Activated CD8-positive, alpha-beta memory T cell treated with anti-CD3 and anti-CD28 coated beads, Interleukin-2, amount 10 ng/mL, durations not matched to agents 7 days and 5 days (primary cell): ENCODE measurements at regions not wholly inside any gene's neighbourhood (a gene's known extent, or its start where the extent isn't known, plus 50 kb on each side); places are given as distances from the start of the nearest gene placed in this dataset.
"Not testable (repeated sequence)": the region's sequence is repeated elsewhere in the genome, so short reads cannot be mapped to it uniquely, and the experiment has no call there.

Experiments
- ATAC-seq: fragments of 150-1000 bp; cut with Tn5 transposase; one replicate; pipeline ENCODE4 v1.10.0; 2021; ENCODE audit warnings: moderate library complexity
- CTCF ChIA-PET: fragments of 350-600 bp; sonication (Branson Sonifier 250); formaldehyde crosslinking; loops from one replicate; lab custom pipeline; 2021; ENCODE audit warnings: antibody characterized with exemption; lab: Charles Lee
- DNase-seq: peaks from one replicate; pipeline ENCODE4 v3.0.0-alpha.2; 2020
- H3K27ac Mint-ChIP-seq: one replicate; pipeline ENCODE4 v1.8.0; 2021; ENCODE audit warnings: mild to moderate bottlenecking, mixed read lengths
- H3K27me3 Mint-ChIP-seq: one replicate; pipeline ENCODE4 v1.8.0; 2021; ENCODE audit warnings: mixed read lengths
- H3K36me3 Mint-ChIP-seq: one replicate; pipeline ENCODE4 v1.8.0; 2021; ENCODE audit warnings: mild to moderate bottlenecking, mixed read lengths
- H3K4me1 Mint-ChIP-seq: one replicate; pipeline ENCODE4 v1.8.0; 2021; ENCODE audit warnings: mixed read lengths
- H3K4me3 Mint-ChIP-seq: one replicate; pipeline ENCODE4 v1.8.0; 2021; ENCODE audit warnings: mild to moderate bottlenecking, moderate library complexity, mixed read lengths
- H3K9me3 Mint-ChIP-seq: one replicate; pipeline ENCODE4 v1.8.0; 2022; ENCODE audit warnings: low read depth, mixed read lengths

GRCh38 chr12:60704171-60704914, 1108.5 kb downstream of the SLC16A7 start:
- CTCF ChIA-PET: no interaction called here
- ATAC-seq: no peak
- no peak for DNase-seq
- peaks cover 9% of the 10 kb centered on the region for H3K9me3 Mint-ChIP-seq
- H3K36me3 Mint-ChIP-seq: no peaks in the 10 kb centered on the region
- no peak overlapping the region for H3K27ac Mint-ChIP-seq
- no peak overlapping the region for H3K4me3 Mint-ChIP-seq
- no peaks in the 10 kb centered on the region for H3K27me3 Mint-ChIP-seq
- H3K4me1 Mint-ChIP-seq: no peaks in the 10 kb centered on the region

GRCh38 chr12:60710246-60710645, 1114.4 kb downstream of the SLC16A7 start:
- H3K4me3 Mint-ChIP-seq: no peak overlapping the region
- no peaks in the 10 kb centered on the region for H3K4me1 Mint-ChIP-seq
- ATAC-seq: no peak
- no peaks in the 10 kb centered on the region for H3K36me3 Mint-ChIP-seq
- no peaks in the 10 kb centered on the region for H3K27me3 Mint-ChIP-seq
- no peak for DNase-seq
- no peak overlapping the region for H3K27ac Mint-ChIP-seq
- peaks cover 7% of the 10 kb centered on the region for H3K9me3 Mint-ChIP-seq
- CTCF ChIA-PET: no interaction called here

- Mint-ChIP-seq H3K27me3 (no peaks in the 10 kb centered on the region), H3K27ac (no peak overlapping the region)
- no peak for DNase-seq
Observed at GRCh38 chr12:60714141-60714900, 1118.5 kb downstream of the SLC16A7 start.

GRCh38 chr12:60724475-60724874, 1128.6 kb downstream of the SLC16A7 start:
- no peak for ATAC-seq
- no peak overlapping the region for H3K4me3 Mint-ChIP-seq

More at GRCh38 chr12:60714141-60714900, 1118.5 kb downstream of the SLC16A7 start:
- H3K9me3 Mint-ChIP-seq: peaks cover 9% of the 10 kb centered on the region
- H3K4me3 Mint-ChIP-seq: no peak overlapping the region
- no peaks in the 10 kb centered on the region for H3K4me1 Mint-ChIP-seq
- ATAC-seq: no peak
- CTCF ChIA-PET: no interaction called here
- H3K36me3 Mint-ChIP-seq: no peaks in the 10 kb centered on the region

GRCh38 chr12:60724984-60725383, 1129.2 kb downstream of the SLC16A7 start:
- Mint-ChIP-seq H3K9me3 (peaks cover 3% of the 10 kb centered on the region), H3K4me1 (no peaks in the 10 kb centered on the region), H3K36me3 (no peaks in the 10 kb centered on the region), H3K4me3 (no peak overlapping the region), H3K27me3 (no peaks in the 10 kb centered on the region), H3K27ac (no peak overlapping the region)
- no peak for ATAC-seq
- CTCF ChIA-PET: no interaction called here
- no peak for DNase-seq

More at GRCh38 chr12:60724475-60724874, 1128.6 kb downstream of the SLC16A7 start:
- CTCF ChIA-PET: no interaction called here
- H3K27me3 Mint-ChIP-seq: no peaks in the 10 kb centered on the region
- no peak overlapping the region for H3K27ac Mint-ChIP-seq
- no peaks in the 10 kb centered on the region for H3K36me3 Mint-ChIP-seq
- DNase-seq: no peak
- peaks cover 3% of the 10 kb centered on the region for H3K9me3 Mint-ChIP-seq
- H3K4me1 Mint-ChIP-seq: no peaks in the 10 kb centered on the region

GRCh38 chr12:60752589-60752988, 1156.8 kb downstream of the SLC16A7 start:
- peaks cover 4% of the 10 kb centered on the region for H3K9me3 Mint-ChIP-seq
- no peaks in the 10 kb centered on the region for H3K4me1 Mint-ChIP-seq
- H3K36me3 Mint-ChIP-seq: no peaks in the 10 kb centered on the region
- no peak for ATAC-seq
- no peak overlapping the region for H3K27ac Mint-ChIP-seq
- no peaks in the 10 kb centered on the region for H3K27me3 Mint-ChIP-seq
- CTCF ChIA-PET: no interaction called here
- no peak overlapping the region for H3K4me3 Mint-ChIP-seq
- DNase-seq: no peak

- Mint-ChIP-seq H3K4me1 (no peaks in the 10 kb centered on the region), H3K27ac (no peak overlapping the region), H3K27me3 (no peaks in the 10 kb centered on the region), H3K9me3 (no peaks in the 10 kb centered on the region), H3K4me3 (no peak overlapping the region), H3K36me3 (no peaks in the 10 kb centered on the region)
- no peak for ATAC-seq
- no peak for DNase-seq
- CTCF ChIA-PET: no interaction called here
Observed at GRCh38 chr12:60758224-60758623, 1162.4 kb downstream of the SLC16A7 start.

GRCh38 chr12:60760965-60761364, 1165.1 kb downstream of the SLC16A7 start:
- ATAC-seq (no peak), DNase-seq (no peak)
- Mint-ChIP-seq H3K27me3 (no peaks in the 10 kb centered on the region), H3K27ac (no peak overlapping the region), H3K9me3 (peaks cover 2% of the 10 kb centered on the region), H3K4me3 (no peak overlapping the region), H3K36me3 (no peaks in the 10 kb centered on the region), H3K4me1 (no peaks in the 10 kb centered on the region)
- CTCF ChIA-PET: no interaction called here

- ATAC-seq, H3K36me3 Mint-ChIP-seq, H3K9me3 Mint-ChIP-seq, H3K27ac Mint-ChIP-seq, H3K27me3 Mint-ChIP-seq, DNase-seq, CTCF ChIA-PET, H3K4me1 Mint-ChIP-seq, H3K4me3 Mint-ChIP-seq: not testable (repeated sequence)
Observed at GRCh38 chr12:60801166-60801565, 1205.3 kb downstream of the SLC16A7 start.

- CTCF ChIA-PET: no interaction called here
- Mint-ChIP-seq H3K27me3 (no peaks in the 10 kb centered on the region), H3K9me3 (peaks cover 9% of the 10 kb centered on the region)
Observed at GRCh38 chr12:60803147-60803546, 1207.3 kb downstream of the SLC16A7 start.

GRCh38 chr12:60805364-60805763, 1209.5 kb downstream of the SLC16A7 start:
- ATAC-seq: no peak
- CTCF ChIA-PET: no interaction called here
- Mint-ChIP-seq H3K4me1 (no peaks in the 10 kb centered on the region), H3K27me3 (no peaks in the 10 kb centered on the region), H3K27ac (no peak overlapping the region), H3K4me3 (no peak overlapping the region), H3K36me3 (no peaks in the 10 kb centered on the region), H3K9me3 (peaks cover 9% of the 10 kb centered on the region)
- no peak for DNase-seq

More at GRCh38 chr12:60803147-60803546, 1207.3 kb downstream of the SLC16A7 start:
- H3K4me3 Mint-ChIP-seq: no peak overlapping the region
- H3K4me1 Mint-ChIP-seq: no peaks in the 10 kb centered on the region
- H3K36me3 Mint-ChIP-seq: no peaks in the 10 kb centered on the region
- ATAC-seq (no peak), DNase-seq (no peak)
- H3K27ac Mint-ChIP-seq: no peak overlapping the region

- Mint-ChIP-seq H3K27ac (no peak overlapping the region), H3K36me3 (no peaks in the 10 kb centered on the region), H3K4me1 (no peaks in the 10 kb centered on the region), H3K27me3 (no peaks in the 10 kb centered on the region), H3K9me3 (peaks cover 4% of the 10 kb centered on the region), H3K4me3 (no peak overlapping the region)
- CTCF ChIA-PET: no interaction called here
- ATAC-seq: no peak
- DNase-seq: no peak
Observed at GRCh38 chr12:60819794-60820193, 1224.0 kb downstream of the SLC16A7 start.

- DNase-seq (no peak), ATAC-seq (no peak)
- no peaks in the 10 kb centered on the region for H3K4me1 Mint-ChIP-seq
- H3K9me3 Mint-ChIP-seq: peaks cover 4% of the 10 kb centered on the region
- H3K27me3 Mint-ChIP-seq: no peaks in the 10 kb centered on the region
- no peaks in the 10 kb centered on the region for H3K36me3 Mint-ChIP-seq
- H3K4me3 Mint-ChIP-seq: no peak overlapping the region
- CTCF ChIA-PET: no interaction called here
- H3K27ac Mint-ChIP-seq: no peak overlapping the region
Observed at GRCh38 chr12:60822580-60822979, 1226.8 kb downstream of the SLC16A7 start.

- CTCF ChIA-PET: no interaction called here
- peaks cover 16% of the 10 kb centered on the region for H3K9me3 Mint-ChIP-seq
- H3K36me3 Mint-ChIP-seq: no peaks in the 10 kb centered on the region
- H3K4me3 Mint-ChIP-seq: no peak overlapping the region
- no peak overlapping the region for H3K27ac Mint-ChIP-seq
- no peaks in the 10 kb centered on the region for H3K4me1 Mint-ChIP-seq
- H3K27me3 Mint-ChIP-seq: no peaks in the 10 kb centered on the region
- DNase-seq (no peak), ATAC-seq (no peak)
Observed at GRCh38 chr12:60830381-60830780, 1234.6 kb downstream of the SLC16A7 start.
